B cell (primary cell): ENCODE measurements at regions not wholly inside any gene's neighbourhood (a gene's known extent, or its start where the extent isn't known, plus 50 kb on each side); places are given as distances from the start of the nearest gene placed in this dataset.

ENCODE experiments used
- ATAC-seq: fragments of 200-7000 bp; cut with Tn5 transposase; one replicate; pipeline ENCODE4 v1.10.0; 2021; ENCODE audit warnings: low read depth, mild to moderate bottlenecking, moderate number of reproducible peaks, moderate library complexity
- CTCF ChIA-PET: fragments of 350-600 bp; sonication (Branson Sonifier 250); formaldehyde crosslinking; loops from one replicate; lab custom pipeline; 2021; ENCODE audit warnings: antibody characterized with exemption, inconsistent platforms; lab: Charles Lee
- POLR2A ChIA-PET: fragments of 350-600 bp; sonication (Branson Sonifier 250); formaldehyde crosslinking; loops from one replicate; lab custom pipeline; 2021; ENCODE audit warnings: antibody characterized with exemption; lab: Charles Lee
- DNase-seq: peaks from one replicate; pipeline ENCODE4 v3.0.0; 2013
- H2AFZ ChIP-seq: 2 replicates; pipeline ENCODE4 v1.6.1; 2012; ENCODE audit warnings: mild to moderate bottlenecking, low read depth, low read length; ENCODE audit not compliant: insufficient read depth, poor library complexity, severe bottlenecking
- H3K27ac ChIP-seq, 2 donors: 1 replicate in 1 of 2; 2 replicates in 1 of 2; pipeline ENCODE4 v1.5.1; 2012 to 2013; ENCODE audit warnings: low read length in 2 of 2, mild to moderate bottlenecking in 2 of 2, moderate library complexity in 1 of 2
- H3K27me3 ChIP-seq, 4 experiments: fragments of 200-600 bp in 1 of 4; sonication (generic) in 1 of 4; replicated peaks in 1 of 4; 1 replicate in 2 of 4; 2 replicates in 2 of 4; pipeline versions ENCODE4 v1.6.1 to v1.7.0; 2013 to 2016; ENCODE audit warnings: low read length in 3 of 4, mild to moderate bottlenecking in 2 of 4, mixed read lengths in 1 of 4, moderate library complexity in 1 of 4; ENCODE audit not compliant: insufficient read depth in 4 of 4, control insufficient read depth in 3 of 4; ENCODE audit errors: control extremely low read depth in 1 of 4
- H3K36me3 ChIP-seq, 2 experiments: replicated peaks in 1 of 2; 1 replicate in 1 of 2; 2 replicates in 1 of 2; pipeline versions ENCODE4 v1.6.1 to v1.7.1; 2013; ENCODE audit warnings: low read length in 1 of 2; ENCODE audit not compliant: insufficient read depth in 2 of 2, control insufficient read depth in 1 of 2; ENCODE audit errors: control extremely low read depth in 1 of 2, extremely low read depth in 1 of 2
- H3K4me1 ChIP-seq, 2 donors: fragments of 200-600 bp in 1 of 2; sonication (generic) in 1 of 2; 1 replicate in 1 of 2; 2 replicates in 1 of 2; pipeline versions ENCODE4 v1.5.1 to v1.6.1; 2013 to 2017; ENCODE audit warnings: low read length in 2 of 2; ENCODE audit not compliant: control insufficient read depth in 2 of 2, insufficient read depth in 2 of 2
- H3K4me2 ChIP-seq: replicated peaks from 2 replicates; pipeline ENCODE3; 2012; ENCODE audit warnings: mild to moderate bottlenecking, low read depth, low read length; ENCODE audit not compliant: poor library complexity, severe bottlenecking
- H3K4me3 ChIP-seq, 5 experiments: fragments of 200-600 bp in 1 of 5; sonication (generic) in 1 of 5; 1 replicate in 3 of 5; 2 replicates in 2 of 5; pipeline versions ENCODE4 v1.5.1 to v1.7.0; 2011 to 2016; ENCODE audit warnings: low read length in 4 of 5, mild to moderate bottlenecking in 4 of 5, low read depth in 2 of 5, control low read depth in 1 of 5, moderate library complexity in 1 of 5; ENCODE audit not compliant: insufficient read depth in 1 of 5; ENCODE audit errors: control extremely low read depth in 1 of 5, extremely low read depth in 1 of 5
- H3K79me2 ChIP-seq: fragments of 200-600 bp; sonication (generic); one replicate; pipeline ENCODE4 v1.6.0; 2016; ENCODE audit warnings: low read length; ENCODE audit not compliant: control insufficient read depth, insufficient read depth
- H3K9ac ChIP-seq: fragments of 200-600 bp; sonication (generic); 2 replicates; pipeline ENCODE4 v1.6.1; 2017; ENCODE audit warnings: mild to moderate bottlenecking, low read length, moderate library complexity
- H3K9me3 ChIP-seq, 3 donors: one replicate each; pipeline versions ENCODE4 v1.6.1 to v1.7.1; 2013; ENCODE audit warnings: low read length in 2 of 3; ENCODE audit not compliant: control insufficient read depth in 2 of 3, insufficient read depth in 1 of 3; ENCODE audit errors: control extremely low read depth in 1 of 3
- H4K20me1 ChIP-seq: 2 replicates; pipeline ENCODE4 v1.6.0; 2012; ENCODE audit warnings: mild to moderate bottlenecking, low read length; ENCODE audit not compliant: insufficient read depth, control insufficient read depth, poor library complexity, severe bottlenecking
- H3K27ac Mint-ChIP-seq: one replicate; pipeline ENCODE4 v1.8.0; 2021; ENCODE audit warnings: mixed read lengths
- H3K27me3 Mint-ChIP-seq: one replicate; pipeline ENCODE4 v1.8.0; 2021; ENCODE audit warnings: mixed read lengths
- H3K4me1 Mint-ChIP-seq: one replicate; pipeline ENCODE4 v1.8.0; 2021; ENCODE audit warnings: mixed read lengths
- H3K4me3 Mint-ChIP-seq: one replicate; pipeline ENCODE4 v1.8.0; 2021; ENCODE audit warnings: mixed read lengths
- H3K9me3 Mint-ChIP-seq: one replicate; pipeline ENCODE4 v1.8.0; 2022; ENCODE audit warnings: mixed read lengths; ENCODE audit not compliant: insufficient read depth
- EZH2 ChIP-seq: IDR thresholded peaks from 2 replicates; pipeline ENCODE4 v1.6.1; 2012; ENCODE audit warnings: borderline replicate concordance, low read depth, mild to moderate bottlenecking, moderate library complexity, low read length; ENCODE audit not compliant: insufficient read depth, poor library complexity, severe bottlenecking
- WGBS: methylation state at CpG from one replicate; pipeline ENCODE4 v1.1.5; 2013; ENCODE audit warnings: missing lambda C conversion rate; ENCODE audit not compliant: insufficient coverage; 5-methylcytosine and 5-hydroxymethylcytosine counted together
- intact Hi-C: fragments of 100-400 bp; cut with micrococcal nuclease; formaldehyde crosslinking; loops from one replicate; pipeline ENCODE4 v1.10.0; 2022
- TF ChIP-seq, protein P1 (sequence below): fragments of 200-600 bp; IDR thresholded peaks from one replicate; pipeline ENCODE4 v1.8.0; 2022; ENCODE audit warnings: antibody characterized with exemption, mild to moderate bottlenecking

DNA sequence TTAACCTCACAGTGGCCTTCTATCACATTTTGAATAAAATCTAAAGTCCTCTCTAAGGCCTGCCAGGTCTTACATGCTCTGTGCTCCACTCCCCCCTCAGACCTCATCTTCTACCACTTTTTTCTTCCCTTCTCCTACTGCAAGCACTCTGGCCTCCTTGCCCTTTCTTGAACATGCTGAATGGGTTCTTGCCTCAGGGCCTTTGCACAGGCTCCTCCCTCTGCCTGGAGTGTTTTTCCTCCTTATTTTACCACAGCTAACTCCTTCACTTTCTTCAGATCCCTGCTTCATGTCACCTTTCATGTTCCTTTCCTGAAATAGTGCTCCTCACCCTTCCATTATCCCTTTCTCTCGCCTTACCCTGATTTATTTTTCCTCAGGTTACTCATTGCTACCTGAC, 97.9 kb upstream of the FOXP4 start:
- no peak overlapping the region for H3K4me3 Mint-ChIP-seq
- Histone ChIP-seq H3K36me3 (no peaks in the 10 kb centered on the region), H2AFZ (no peak overlapping the region), H3K4me1 (peaks cover 0 to 2% of the 10 kb centered on the region in 2 donors), H3K4me2 (no peak overlapping the region), H3K4me3 (no peak overlapping the region), H3K27me3 (peaks cover 0 to 12% (median 3%) of the 10 kb centered on the region in 4 experiments), H3K27ac (no peak overlapping the region), H3K9me3 (no peaks in the 10 kb centered on the region), H3K79me2 (no peaks in the 10 kb centered on the region), H3K9ac (no peak overlapping the region), H4K20me1 (no peaks in the 10 kb centered on the region)
- peaks cover 16% of the 10 kb centered on the region for H3K27me3 Mint-ChIP-seq
- H3K27ac Mint-ChIP-seq, result no peak overlapping the region
- intact Hi-C loops, result no loop called here
- TF ChIP-seq, protein P1, sequence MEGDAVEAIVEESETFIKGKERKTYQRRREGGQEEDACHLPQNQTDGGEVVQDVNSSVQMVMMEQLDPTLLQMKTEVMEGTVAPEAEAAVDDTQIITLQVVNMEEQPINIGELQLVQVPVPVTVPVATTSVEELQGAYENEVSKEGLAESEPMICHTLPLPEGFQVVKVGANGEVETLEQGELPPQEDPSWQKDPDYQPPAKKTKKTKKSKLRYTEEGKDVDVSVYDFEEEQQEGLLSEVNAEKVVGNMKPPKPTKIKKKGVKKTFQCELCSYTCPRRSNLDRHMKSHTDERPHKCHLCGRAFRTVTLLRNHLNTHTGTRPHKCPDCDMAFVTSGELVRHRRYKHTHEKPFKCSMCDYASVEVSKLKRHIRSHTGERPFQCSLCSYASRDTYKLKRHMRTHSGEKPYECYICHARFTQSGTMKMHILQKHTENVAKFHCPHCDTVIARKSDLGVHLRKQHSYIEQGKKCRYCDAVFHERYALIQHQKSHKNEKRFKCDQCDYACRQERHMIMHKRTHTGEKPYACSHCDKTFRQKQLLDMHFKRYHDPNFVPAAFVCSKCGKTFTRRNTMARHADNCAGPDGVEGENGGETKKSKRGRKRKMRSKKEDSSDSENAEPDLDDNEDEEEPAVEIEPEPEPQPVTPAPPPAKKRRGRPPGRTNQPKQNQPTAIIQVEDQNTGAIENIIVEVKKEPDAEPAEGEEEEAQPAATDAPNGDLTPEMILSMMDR, result no peak
- TF ChIP-seq EZH2, result no peak
- DNase-seq (no peak), ATAC-seq (no peak)
- H3K9me3 Mint-ChIP-seq, result no peaks in the 10 kb centered on the region
- ChIA-PET CTCF (interaction anchor here (1.2 kb wide), 1 partner anchor 23 kb away, joined by 4 read pairs; no protein-coding TSS in a partner anchor), POLR2A (interaction anchor here (0.5 kb wide), 1 partner anchor 95 kb away, joined by 4 read pairs; no protein-coding TSS in a partner anchor)
- H3K4me1 Mint-ChIP-seq, result peaks cover 1% of the 10 kb centered on the region
- no CpG with 5 or more reads among the region's 1 CpG for WGBS

DNA sequence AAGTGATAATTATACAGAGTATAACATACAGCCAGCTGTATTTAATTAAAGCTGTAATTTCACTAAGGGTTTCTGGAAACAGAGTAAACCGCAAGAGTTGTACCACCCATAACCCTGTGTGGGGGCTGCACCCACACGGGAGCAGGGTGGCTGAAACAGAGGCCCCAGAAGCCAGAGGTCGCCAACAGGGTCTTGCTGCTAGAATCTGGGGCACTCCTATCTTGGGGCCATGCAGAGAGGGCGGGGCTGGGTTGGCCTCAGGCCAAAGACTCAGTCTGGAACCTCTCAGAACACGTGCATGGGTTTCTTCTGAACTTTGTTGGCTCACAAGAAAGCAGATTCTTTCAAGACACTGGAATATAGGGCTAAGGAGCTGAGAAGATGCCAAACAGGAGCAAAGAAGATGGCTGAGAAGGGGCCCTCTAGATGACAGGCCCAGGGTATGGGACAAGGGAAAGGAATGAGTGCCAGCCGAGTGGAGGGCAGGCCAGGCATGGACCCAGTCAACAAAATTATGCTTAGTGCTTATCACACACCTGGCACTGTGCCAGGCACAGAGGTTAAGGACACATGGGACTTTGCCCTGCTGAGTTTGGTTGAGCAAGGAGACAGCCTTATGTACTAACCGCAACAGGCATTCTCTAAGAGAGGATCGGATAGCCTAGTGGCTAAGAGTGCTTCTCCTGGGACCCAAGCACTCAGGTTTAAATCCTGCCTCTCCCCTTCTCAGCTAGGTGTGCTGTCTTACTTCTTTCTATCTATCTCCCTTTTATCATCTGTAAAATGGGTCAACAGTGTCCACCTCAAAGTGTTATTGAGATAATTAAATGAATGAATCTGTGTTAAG, 96.6 kb upstream of the FOXP4 start:
- Histone ChIP-seq H3K9ac (no peak overlapping the region), H3K27ac (no peak overlapping the region), H3K4me3 (no peak overlapping the region), H3K79me2 (no peaks in the 10 kb centered on the region), H3K9me3 (no peaks in the 10 kb centered on the region), H4K20me1 (no peaks in the 10 kb centered on the region), H3K4me1 (no peaks in the 10 kb centered on the region), H3K36me3 (no peaks in the 10 kb centered on the region), H2AFZ (no peak overlapping the region), H3K27me3 (peaks cover 0 to 13% (median 0%) of the 10 kb centered on the region in 4 experiments), H3K4me2 (no peak overlapping the region)
- ATAC-seq, result no peak
- POLR2A ChIA-PET, result no interaction called here
- Mint-ChIP-seq H3K4me1 (no peaks in the 10 kb centered on the region), H3K9me3 (no peaks in the 10 kb centered on the region), H3K27me3 (peaks cover 4% of the 10 kb centered on the region), H3K4me3 (no peak overlapping the region), H3K27ac (no peak overlapping the region)
- intact Hi-C loops, result no loop called here
- WGBS, result 81% methylated on average over 8 of the region's 8 CpGs
- CTCF ChIA-PET, result interaction anchor here (1.0 to 1.2 kb wide), 2 partner anchors 13 to 25 kb away, joined by 4 to 5 read pairs; no protein-coding TSS in a partner anchor
- no peak for DNase-seq
- TF ChIP-seq, protein P1, result no peak
- TF ChIP-seq EZH2, result no peak
